CD4-positive, alpha-beta T cell treated with Interferon gamma for 1 hour (primary cell): ENCODE measurements at regions not wholly inside any gene's neighbourhood (a gene's known extent, or its start where the extent isn't known, plus 50 kb on each side); places are given as distances from the start of the nearest gene placed in this dataset.
"Not testable (repeated sequence)": the region's sequence is repeated elsewhere in the genome, so short reads cannot be mapped to it uniquely, and the experiment has no call there.

Experiments
- DNase-seq: peaks from one replicate; pipeline ENCODE4 v3.0.0-alpha.2; 2020

GRCh38 chr5:106874531-106874930 is 796.2 kb downstream of the EFNA5 start:
- DNase-seq = no peak

GRCh38 chr5:106873568-106873967 is 797.2 kb downstream of the EFNA5 start:
- DNase-seq = no peak

- DNase-seq = no peak
Observed at GRCh38 chr5:106865279-106865678, 805.5 kb downstream of the EFNA5 start.

GRCh38 chr5:106862450-106863193 is 808.1 kb downstream of the EFNA5 start:
- DNase-seq = no peak

- DNase-seq = no peak
Observed at GRCh38 chr5:106860398-106861044, 810.2 kb downstream of the EFNA5 start.

- no peak for DNase-seq
Observed at GRCh38 chr5:106858616-106859015, 812.1 kb downstream of the EFNA5 start.

GRCh38 chr5:106854922-106855321 is 815.8 kb downstream of the EFNA5 start:
- no peak for DNase-seq

- DNase-seq = no peak
Observed at GRCh38 chr5:106854105-106854687, 816.5 kb downstream of the EFNA5 start.

GRCh38 chr5:106853266-106853665 is 817.5 kb downstream of the EFNA5 start:
- DNase-seq = no peak

- DNase-seq = no peak
Observed at GRCh38 chr5:106849266-106849665, 821.5 kb downstream of the EFNA5 start.

- DNase-seq = no peak
Observed at GRCh38 chr5:106843812-106844416, 826.8 kb downstream of the EFNA5 start.

- no peak for DNase-seq
Observed at GRCh38 chr5:106833517-106833916, 837.2 kb downstream of the EFNA5 start.

GRCh38 chr5:106827061-106827460 is 843.7 kb downstream of the EFNA5 start:
- no peak for DNase-seq

- DNase-seq = no peak
Observed at GRCh38 chr5:106825374-106825773, 845.4 kb downstream of the EFNA5 start.

- DNase-seq = no peak
Observed at GRCh38 chr5:106822851-106823250, 847.9 kb downstream of the EFNA5 start.

GRCh38 chr5:106818552-106818951 is 852.2 kb downstream of the EFNA5 start:
- DNase-seq = no peak

- DNase-seq = no peak
Observed at GRCh38 chr5:106814961-106815360, 855.8 kb downstream of the EFNA5 start.

GRCh38 chr5:106801554-106801953 is 869.2 kb downstream of the EFNA5 start:
- DNase-seq = no peak

- no peak for DNase-seq
Observed at GRCh38 chr5:106797996-106798395, 872.7 kb downstream of the EFNA5 start.

- no peak for DNase-seq
Observed at GRCh38 chr5:106796081-106796480, 874.7 kb downstream of the EFNA5 start.

GRCh38 chr5:106784846-106785245 is 885.9 kb downstream of the EFNA5 start:
- no peak for DNase-seq

GRCh38 chr5:106780355-106780754 is 890.4 kb downstream of the EFNA5 start:
- no peak for DNase-seq

- DNase-seq = not testable (repeated sequence)
Observed at GRCh38 chr5:106776515-106776914, 894.2 kb downstream of the EFNA5 start.

GRCh38 chr5:106768392-106768791 is 902.3 kb downstream of the EFNA5 start:
- no peak for DNase-seq
